Tibial nerve (tissue), 4 donors: ENCODE measurements at regions not wholly inside any gene's neighbourhood (a gene's known extent, or its start where the extent isn't known, plus 50 kb on each side); places are given as distances from the start of the nearest gene placed in this dataset.

ENCODE experiments used
- DNase-seq, 2 donors: peaks; one replicate each; pipeline ENCODE4 v3.0.0-alpha.2; 2019; ENCODE audit warnings: low spot score in 2 of 2
- H3K27ac ChIP-seq, 4 donors: fragments of 200-600 bp; sonication (generic) in 3 of 4; one replicate each; pipeline ENCODE4 v1.5.1; 2017 to 2019; ENCODE audit warnings: mild to moderate bottlenecking in 1 of 4
- H3K27me3 ChIP-seq, 2 donors: fragments of 200-600 bp; sonication (generic) in 1 of 2; one replicate each; pipeline versions ENCODE4 v1.5.1 to v1.6.0; 2017 to 2019
- H3K36me3 ChIP-seq, 3 donors: fragments of 200-600 bp; sonication (generic); one replicate each; pipeline ENCODE4 v1.5.1; 2018 to 2019
- H3K4me1 ChIP-seq, 4 donors: fragments of 200-600 bp; sonication (generic) in 3 of 4; one replicate each; pipeline ENCODE4 v1.5.1; 2017 to 2019
- H3K4me3 ChIP-seq, 4 donors: fragments of 200-600 bp; sonication (generic) in 3 of 4; one replicate each; pipeline ENCODE4 v1.5.1; 2017 to 2019; ENCODE audit warnings: mild to moderate bottlenecking in 1 of 4, moderate library complexity in 1 of 4
- H3K9me3 ChIP-seq, 4 donors: fragments of 200-600 bp; sonication (generic) in 3 of 4; one replicate each; pipeline ENCODE4 v1.5.1; 2017 to 2019
- EP300 ChIP-seq, 2 donors: sonication (generic); formaldehyde crosslinking; IDR thresholded peaks; one replicate each; pipeline ENCODE4 v1.6.1; 2017; ENCODE audit warnings: antibody characterized with exemption in 2 of 2, mild to moderate bottlenecking in 1 of 2
- POLR2A ChIP-seq, 2 donors: fragments of 450-650 bp; IDR thresholded peaks; one replicate each; pipeline ENCODE4 v1.6.1; 2017; ENCODE audit warnings: antibody characterized with exemption in 2 of 2, mild to moderate bottlenecking in 2 of 2, moderate library complexity in 2 of 2
- WGBS, 2 donors: methylation state at CpG; one replicate each; pipeline ENCODE4 v1.1.5; 2018; 5-methylcytosine and 5-hydroxymethylcytosine counted together
- TF ChIP-seq, protein P1 (sequence below), 5 experiments: fragments of 200-600 bp in 3 of 5; fragments of 450-650 bp in 2 of 5; sonication (generic) in 3 of 5; IDR thresholded peaks; one replicate each; pipeline ENCODE4 v1.5.1; 2016 to 2019; ENCODE audit warnings: antibody characterized with exemption in 5 of 5, mild to moderate bottlenecking in 3 of 5, moderate library complexity in 2 of 5

- TF ChIP-seq EP300 (IDR thresholded peaks at IDR 0.05) (no peak), POLR2A (IDR thresholded peaks at IDR 0.05) (no peak)
- TF ChIP-seq, protein P1, sequence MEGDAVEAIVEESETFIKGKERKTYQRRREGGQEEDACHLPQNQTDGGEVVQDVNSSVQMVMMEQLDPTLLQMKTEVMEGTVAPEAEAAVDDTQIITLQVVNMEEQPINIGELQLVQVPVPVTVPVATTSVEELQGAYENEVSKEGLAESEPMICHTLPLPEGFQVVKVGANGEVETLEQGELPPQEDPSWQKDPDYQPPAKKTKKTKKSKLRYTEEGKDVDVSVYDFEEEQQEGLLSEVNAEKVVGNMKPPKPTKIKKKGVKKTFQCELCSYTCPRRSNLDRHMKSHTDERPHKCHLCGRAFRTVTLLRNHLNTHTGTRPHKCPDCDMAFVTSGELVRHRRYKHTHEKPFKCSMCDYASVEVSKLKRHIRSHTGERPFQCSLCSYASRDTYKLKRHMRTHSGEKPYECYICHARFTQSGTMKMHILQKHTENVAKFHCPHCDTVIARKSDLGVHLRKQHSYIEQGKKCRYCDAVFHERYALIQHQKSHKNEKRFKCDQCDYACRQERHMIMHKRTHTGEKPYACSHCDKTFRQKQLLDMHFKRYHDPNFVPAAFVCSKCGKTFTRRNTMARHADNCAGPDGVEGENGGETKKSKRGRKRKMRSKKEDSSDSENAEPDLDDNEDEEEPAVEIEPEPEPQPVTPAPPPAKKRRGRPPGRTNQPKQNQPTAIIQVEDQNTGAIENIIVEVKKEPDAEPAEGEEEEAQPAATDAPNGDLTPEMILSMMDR (IDR thresholded peaks at IDR 0.05) = no peak
Measured at GRCh38 chr7:41878309-41879295, 175.7 kb upstream of the INHBA start.

DNA sequence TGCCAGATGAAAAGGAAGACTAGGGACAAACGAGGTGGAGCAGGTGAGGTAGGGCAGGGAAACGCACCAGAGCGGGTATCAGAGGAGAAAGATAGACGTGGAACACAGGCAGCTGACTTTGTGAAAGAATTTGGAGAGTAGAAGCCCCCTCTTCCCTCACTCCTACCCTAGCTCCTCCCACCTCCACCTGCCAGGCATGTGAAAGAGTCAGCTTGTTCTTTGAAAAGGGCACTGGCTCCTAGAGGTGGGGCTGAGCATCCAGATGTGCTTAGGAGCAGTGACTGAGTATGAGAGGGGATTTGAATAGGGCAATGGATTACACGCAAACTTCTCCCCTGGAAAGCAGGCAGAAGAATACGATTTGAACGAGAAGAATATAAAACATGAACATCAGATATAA lies 174.2 kb upstream of the INHBA start:
- 82 to 83% methylated on average over 7 of the region's 7 CpGs for WGBS, 2 donors
- no peak overlapping the region for H3K27ac ChIP-seq
- TF ChIP-seq, protein P1 (IDR thresholded peaks at IDR 0.05) = no peak
- TF ChIP-seq POLR2A (IDR thresholded peaks at IDR 0.05) (no peak), EP300 (IDR thresholded peaks at IDR 0.05) (no peak)
- DNase-seq = no peak
- H3K9me3 ChIP-seq = no peaks in the 10 kb centered on the region
- peaks cover 0 to 10% (median 0%) of the 10 kb centered on the region in 4 donors for H3K4me1 ChIP-seq
- no peaks in the 10 kb centered on the region for H3K36me3 ChIP-seq
- H3K27me3 ChIP-seq = no peaks in the 10 kb centered on the region
- H3K4me3 ChIP-seq = no peak overlapping the region

More at GRCh38 chr7:41878309-41879295, 175.7 kb upstream of the INHBA start:
- DNase-seq = no peak
- no peaks in the 10 kb centered on the region for H3K36me3 ChIP-seq
- H3K4me1 ChIP-seq = peaks cover 0 to 14% (median 2%) of the 10 kb centered on the region in 4 donors
- H3K9me3 ChIP-seq = no peaks in the 10 kb centered on the region
- no peak overlapping the region for H3K27ac ChIP-seq
- no peaks in the 10 kb centered on the region for H3K27me3 ChIP-seq
- no peak overlapping the region for H3K4me3 ChIP-seq
- 62 to 65% methylated on average over 7 of the region's 7 CpGs for WGBS, 2 donors

DNA sequence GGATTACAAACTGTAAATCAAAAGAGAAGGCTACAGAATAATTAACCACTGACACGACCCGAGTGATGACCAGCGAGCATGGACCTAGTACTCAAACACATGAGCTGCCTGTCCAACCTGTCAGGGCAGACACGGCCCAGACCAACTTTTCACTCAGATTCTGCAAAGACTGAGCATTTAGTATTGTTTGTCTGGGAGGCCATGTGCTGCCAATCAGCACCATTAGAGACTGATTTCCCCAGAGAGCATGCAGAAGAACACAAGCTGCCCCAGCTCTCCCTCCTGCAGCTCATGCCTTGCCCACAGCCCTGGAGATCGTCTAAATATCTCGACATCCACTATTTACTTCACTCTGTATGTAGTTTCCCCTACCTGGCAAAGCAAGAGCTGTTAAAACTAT lies 172.6 kb upstream of the INHBA start:
- Histone ChIP-seq H3K36me3 (no peaks in the 10 kb centered on the region), H3K4me1 (peaks cover 0 to 9% (median 0%) of the 10 kb centered on the region in 4 donors), H3K27ac (no peak overlapping the region), H3K27me3 (no peaks in the 10 kb centered on the region), H3K4me3 (no peak overlapping the region), H3K9me3 (no peaks in the 10 kb centered on the region)
- TF ChIP-seq EP300 (IDR thresholded peaks at IDR 0.05) (no peak), POLR2A (IDR thresholded peaks at IDR 0.05) (no peak)
- TF ChIP-seq, protein P1 (IDR thresholded peaks at IDR 0.05) = no peak
- WGBS, 2 donors = 76 to 77% methylated on average over 6 of the region's 6 CpGs
- DNase-seq = no peak

DNA sequence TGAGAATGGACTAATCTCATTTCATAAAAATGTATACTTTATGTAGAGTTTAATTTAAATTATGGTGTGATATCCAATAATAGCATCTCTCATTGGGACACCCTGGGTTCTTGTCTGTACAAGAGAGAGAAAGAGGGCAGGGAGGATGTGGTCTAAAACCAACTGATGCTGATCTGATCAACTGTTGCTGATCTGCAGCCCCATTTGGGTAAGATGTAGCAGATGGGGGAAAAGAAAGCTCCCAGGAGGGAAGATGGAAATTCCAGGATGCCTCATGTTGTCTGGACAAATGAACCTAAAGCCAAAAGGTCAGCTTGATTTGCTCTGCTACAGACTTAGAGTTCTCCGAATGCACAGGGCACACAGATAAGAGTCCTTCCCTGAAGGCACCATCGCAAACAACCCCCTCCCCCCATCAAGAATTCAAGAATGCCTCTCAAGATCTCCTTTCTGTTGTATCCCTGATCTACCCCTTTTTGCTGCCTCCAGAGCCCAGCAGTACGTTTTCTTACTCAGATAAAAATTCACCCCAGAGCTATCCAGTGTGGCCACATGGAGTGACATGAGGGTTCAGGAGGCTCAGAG lies 171.4 kb upstream of the INHBA start:
- Histone ChIP-seq H3K36me3 (no peaks in the 10 kb centered on the region), H3K4me3 (no peak overlapping the region), H3K27me3 (no peaks in the 10 kb centered on the region), H3K9me3 (no peaks in the 10 kb centered on the region), H3K27ac (no peak overlapping the region), H3K4me1 (peaks cover 0 to 12% (median 0%) of the 10 kb centered on the region in 4 donors)
- TF ChIP-seq, protein P1 (IDR thresholded peaks at IDR 0.05) = no peak
- TF ChIP-seq EP300 (IDR thresholded peaks at IDR 0.05) (no peak), POLR2A (IDR thresholded peaks at IDR 0.05) (no peak)
- DNase-seq = no peak
- 68 to 76% methylated on average over 3 of the region's 3 CpGs for WGBS, 2 donors

- no peak overlapping the region for H3K4me3 ChIP-seq
- no peak overlapping the region for H3K27ac ChIP-seq
- no peak for TF ChIP-seq POLR2A (IDR thresholded peaks at IDR 0.05)
- no peaks in the 10 kb centered on the region for H3K36me3 ChIP-seq
- no peaks in the 10 kb centered on the region for H3K9me3 ChIP-seq
- peaks cover 0 to 16% (median 0%) of the 10 kb centered on the region in 4 donors for H3K4me1 ChIP-seq
- no peak for DNase-seq
- WGBS, 2 donors = 36 to 44% methylated on average over 2 of the region's 2 CpGs
- H3K27me3 ChIP-seq = no peaks in the 10 kb centered on the region
Measured at GRCh38 chr7:41873741-41874140, 170.9 kb upstream of the INHBA start.
